ENCODE measurements at regions not wholly inside any gene's neighbourhood (a gene's known extent, or its start where the extent isn't known, plus 50 kb on each side); places are given as distances from the start of the nearest gene placed in this dataset.

- Histone ChIP-seq H3K9me3 (ENCODE audit: low read length) (no peaks in the 10 kb centered on the region), H3K27me3 (ENCODE audit: insufficient read depth, low read depth, low read length) (no peaks in the 10 kb centered on the region), H3K79me2 (replicated peaks; ENCODE audit: insufficient read depth, low read length) (no peaks in the 10 kb centered on the region), H3K27ac (ENCODE audit: low read length) (no peak overlapping the region), H3K9ac (ENCODE audit: low read length) (no peak overlapping the region), H3K9me2 (ENCODE audit: insufficient read depth, low read length) (no peaks in the 10 kb centered on the region), H3K4me3 (ENCODE audit: low read length) (no peak overlapping the region), H4K20me1 (ENCODE audit: insufficient read depth) (no peaks in the 10 kb centered on the region), H3K4me2 (ENCODE audit: low read length) (no peak overlapping the region), H2AFZ (ENCODE audit: low read depth, low read length) (no peak overlapping the region), H3F3A (ENCODE audit: insufficient read depth, low read length, poor library complexity, severe bottlenecking) (no peaks in the 10 kb centered on the region), H3K36me3 (ENCODE audit: insufficient read depth, low read length) (no peaks in the 10 kb centered on the region)
- TF ChIP-seq REST (IDR thresholded peaks at IDR 0.05; ENCODE audit: borderline replicate concordance) (no peak), EZH2 (IDR thresholded peaks at IDR 0.05; ENCODE audit: borderline replicate concordance, insufficient read depth, low read length, poor library complexity, severe bottlenecking) (no peak), RAD21 (conservative IDR thresholded peaks at IDR 0.05) (no peak), SMC3 (conservative IDR thresholded peaks at IDR 0.05; ENCODE audit: poor library complexity) (no peak), POLR2AphosphoS5 (IDR thresholded peaks at IDR 0.05) (no peak), TAF1 (IDR thresholded peaks at IDR 0.05; ENCODE audit: low read depth) (no peak), EP300 (conservative IDR thresholded peaks at IDR 0.05; ENCODE audit: poor library complexity, severe bottlenecking) (no peak), CTCF (IDR thresholded peaks at IDR 0.05; ENCODE audit: poor library complexity, severe bottlenecking) (no peak), MXI1 (conservative IDR thresholded peaks at IDR 0.05; ENCODE audit: poor library complexity, severe bottlenecking) (no peak)
These were observed 154.5 kb downstream of the MYCN start for GRCh38 chr2:16094811-16095210.

DNA sequence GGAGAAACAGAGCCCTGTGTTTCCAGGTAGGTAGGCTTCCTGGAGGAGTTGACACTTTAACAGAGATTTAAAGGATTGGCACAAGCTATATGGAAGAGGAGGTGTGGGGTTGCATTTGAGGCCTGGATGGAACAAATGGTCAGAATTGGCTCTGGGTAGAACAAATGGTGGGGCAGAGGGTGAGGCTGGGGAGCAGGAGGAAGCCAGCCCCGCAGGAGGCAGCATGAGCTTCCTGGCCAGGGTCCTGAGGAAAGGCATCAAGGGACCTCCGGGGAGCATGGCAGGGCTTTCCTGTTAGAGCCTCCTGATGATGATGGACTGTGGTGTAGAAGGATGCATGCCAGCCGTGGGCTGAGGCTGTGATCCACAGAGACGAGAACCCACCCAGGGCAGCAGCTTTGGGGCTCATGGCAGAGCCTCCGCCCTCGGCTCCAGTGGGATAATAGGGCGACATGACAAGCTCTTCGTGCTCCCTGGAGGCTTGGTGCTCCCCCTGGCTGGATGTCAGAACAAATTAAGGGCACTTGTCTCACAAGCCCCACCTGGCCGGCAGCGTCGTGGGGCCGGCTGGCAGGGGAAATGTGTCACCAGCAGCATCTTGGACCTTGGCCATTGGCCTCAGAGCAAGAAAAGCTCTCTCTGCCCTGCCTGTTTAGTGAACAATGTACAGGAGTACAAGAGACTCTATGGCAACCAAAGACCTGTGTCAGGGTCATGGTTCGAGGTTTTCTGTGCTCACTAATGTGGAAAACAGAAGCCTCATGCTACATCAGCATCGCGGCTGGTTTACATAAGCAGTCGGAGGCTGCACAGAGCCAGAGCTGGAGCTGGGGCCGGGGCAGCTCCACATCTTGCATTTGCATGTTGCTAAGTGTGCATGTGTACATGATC, 153.5 kb downstream of the MYCN start:
- Histone ChIP-seq H3K9me3 (ENCODE audit: low read length) (no peaks in the 10 kb centered on the region), H2AFZ (ENCODE audit: low read depth, low read length) (no peak overlapping the region), H4K20me1 (ENCODE audit: insufficient read depth) (no peaks in the 10 kb centered on the region), H3F3A (ENCODE audit: insufficient read depth, low read length, poor library complexity, severe bottlenecking) (no peaks in the 10 kb centered on the region), H3K79me2 (replicated peaks; ENCODE audit: insufficient read depth, low read length) (no peaks in the 10 kb centered on the region), H3K27ac (ENCODE audit: low read length) (no peak overlapping the region), H3K4me3 (ENCODE audit: low read length) (no peak overlapping the region), H3K4me2 (ENCODE audit: low read length) (no peak overlapping the region), H3K9me2 (ENCODE audit: insufficient read depth, low read length) (no peaks in the 10 kb centered on the region), H3K9ac (ENCODE audit: low read length) (no peak overlapping the region), H3K27me3 (ENCODE audit: insufficient read depth, low read depth, low read length) (no peaks in the 10 kb centered on the region), H3K36me3 (ENCODE audit: insufficient read depth, low read length) (no peaks in the 10 kb centered on the region)
- no peak for TF ChIP-seq EZH2 (IDR thresholded peaks at IDR 0.05; ENCODE audit: borderline replicate concordance, insufficient read depth, low read length, poor library complexity, severe bottlenecking)
- TF ChIP-seq RAD21 (conservative IDR thresholded peaks at IDR 0.05) = no peak
- no peak for TF ChIP-seq MXI1 (conservative IDR thresholded peaks at IDR 0.05; ENCODE audit: poor library complexity, severe bottlenecking)
- TF ChIP-seq SMC3 (conservative IDR thresholded peaks at IDR 0.05; ENCODE audit: poor library complexity) = no peak
- TF ChIP-seq POLR2AphosphoS5 (IDR thresholded peaks at IDR 0.05) = no peak
- no peak for TF ChIP-seq EP300 (conservative IDR thresholded peaks at IDR 0.05; ENCODE audit: poor library complexity, severe bottlenecking)
- no peak for TF ChIP-seq REST (IDR thresholded peaks at IDR 0.05; ENCODE audit: borderline replicate concordance)
- no peak for TF ChIP-seq TAF1 (IDR thresholded peaks at IDR 0.05; ENCODE audit: low read depth)
- no peak for TF ChIP-seq CTCF (IDR thresholded peaks at IDR 0.05; ENCODE audit: poor library complexity, severe bottlenecking)
